ENCODE measurements at regions not wholly inside any gene's neighbourhood (a gene's known extent, or its start where the extent isn't known, plus 50 kb on each side); places are given as distances from the start of the nearest gene placed in this dataset.
A peak's percentile ranks its signal among the peaks of the same experiment; 100 is the strongest.

DNA sequence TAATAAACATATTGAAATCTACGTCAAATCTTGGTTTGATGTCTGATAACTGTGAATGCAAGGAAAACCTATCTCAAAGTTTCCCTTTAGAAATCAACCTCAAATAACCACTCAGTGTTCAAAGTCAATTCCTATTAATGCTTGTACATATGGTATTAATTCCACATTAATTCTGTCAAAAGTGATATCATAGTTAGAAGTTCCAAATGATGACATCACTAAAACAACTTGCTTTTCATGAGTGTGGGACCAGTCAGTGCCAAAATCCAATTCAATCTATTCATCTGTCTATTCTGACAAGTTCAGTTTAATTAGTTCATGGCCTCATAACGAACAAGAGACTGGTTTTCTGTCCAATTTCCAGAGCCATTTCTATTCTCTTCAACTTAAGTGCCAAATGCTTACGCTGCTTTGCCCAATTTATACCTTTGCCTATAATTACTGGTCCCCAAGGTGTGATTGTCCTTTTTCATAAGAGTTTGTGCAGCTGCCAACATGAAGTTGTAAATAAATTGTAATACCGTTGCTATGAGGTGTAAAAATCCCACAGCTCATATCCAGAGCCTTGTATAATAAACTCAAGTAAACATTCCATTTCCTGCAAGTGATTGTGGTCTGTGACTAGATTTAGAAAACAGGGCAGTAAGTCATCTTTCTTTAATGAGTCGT lies 476.2 kb downstream of the RAB28 start:
- Histone ChIP-seq H3K27me3 (no peaks in the 10 kb centered on the region), H3K9me3 (no peaks in the 10 kb centered on the region), H3K36me3 (no peaks in the 10 kb centered on the region), H3K4me3 (no peak overlapping the region), H3K27ac (no peak overlapping the region), H3K4me1 (no peaks in the 10 kb centered on the region), H3K9ac (ENCODE audit: low read depth in 2 of 2, low read length in 2 of 2) (no peak overlapping the region)
- TF ChIP-seq, protein P1, sequence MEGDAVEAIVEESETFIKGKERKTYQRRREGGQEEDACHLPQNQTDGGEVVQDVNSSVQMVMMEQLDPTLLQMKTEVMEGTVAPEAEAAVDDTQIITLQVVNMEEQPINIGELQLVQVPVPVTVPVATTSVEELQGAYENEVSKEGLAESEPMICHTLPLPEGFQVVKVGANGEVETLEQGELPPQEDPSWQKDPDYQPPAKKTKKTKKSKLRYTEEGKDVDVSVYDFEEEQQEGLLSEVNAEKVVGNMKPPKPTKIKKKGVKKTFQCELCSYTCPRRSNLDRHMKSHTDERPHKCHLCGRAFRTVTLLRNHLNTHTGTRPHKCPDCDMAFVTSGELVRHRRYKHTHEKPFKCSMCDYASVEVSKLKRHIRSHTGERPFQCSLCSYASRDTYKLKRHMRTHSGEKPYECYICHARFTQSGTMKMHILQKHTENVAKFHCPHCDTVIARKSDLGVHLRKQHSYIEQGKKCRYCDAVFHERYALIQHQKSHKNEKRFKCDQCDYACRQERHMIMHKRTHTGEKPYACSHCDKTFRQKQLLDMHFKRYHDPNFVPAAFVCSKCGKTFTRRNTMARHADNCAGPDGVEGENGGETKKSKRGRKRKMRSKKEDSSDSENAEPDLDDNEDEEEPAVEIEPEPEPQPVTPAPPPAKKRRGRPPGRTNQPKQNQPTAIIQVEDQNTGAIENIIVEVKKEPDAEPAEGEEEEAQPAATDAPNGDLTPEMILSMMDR (IDR thresholded peaks at IDR 0.05): no peak
- intact Hi-C loops (cut with DNase I): no loop called here
- no peak for DNase-seq

GRCh38 chr4:12993923-12994322 lies 490.2 kb downstream of the RAB28 start:
- H3K4me1 ChIP-seq: no peaks in the 10 kb centered on the region
- intact Hi-C loops (cut with DNase I): no loop called here
- no peak overlapping the region for H3K27ac ChIP-seq
- H3K4me3 ChIP-seq: no peak overlapping the region
- no peak overlapping the region for H3K9ac ChIP-seq (ENCODE audit: low read depth in 2 of 2, low read length in 2 of 2)
- no peaks in the 10 kb centered on the region for H3K9me3 ChIP-seq
- TF ChIP-seq, protein P1 (IDR thresholded peaks at IDR 0.05): no peak
- H3K36me3 ChIP-seq: no peaks in the 10 kb centered on the region
- no peak for DNase-seq
- no peaks in the 10 kb centered on the region for H3K27me3 ChIP-seq

- DNase-seq: no peak
- no peaks in the 10 kb centered on the region for H3K4me1 ChIP-seq
- H3K27ac ChIP-seq: no peak overlapping the region
- H3K9me3 ChIP-seq: no peaks in the 10 kb centered on the region
- intact Hi-C loops (cut with DNase I): no loop called here
- no peak overlapping the region for H3K9ac ChIP-seq (ENCODE audit: low read depth in 2 of 2, low read length in 2 of 2)
- H3K36me3 ChIP-seq: no peaks in the 10 kb centered on the region
- H3K4me3 ChIP-seq: no peak overlapping the region
- TF ChIP-seq, protein P1 (IDR thresholded peaks at IDR 0.05): no peak
- no peaks in the 10 kb centered on the region for H3K27me3 ChIP-seq
These were observed 496.9 kb downstream of the RAB28 start for GRCh38 chr4:12987284-12987683.

GRCh38 chr4:12979797-12980196 lies 504.3 kb downstream of the RAB28 start:
- H3K27ac ChIP-seq: no peak overlapping the region

GRCh38 chr4:12978310-12978709 lies 505.8 kb downstream of the RAB28 start:
- no peaks in the 10 kb centered on the region for H3K4me1 ChIP-seq
- H3K36me3 ChIP-seq: no peaks in the 10 kb centered on the region
- no peaks in the 10 kb centered on the region for H3K9me3 ChIP-seq
- DNase-seq: no peak
- H3K27me3 ChIP-seq: no peaks in the 10 kb centered on the region
- no peak overlapping the region for H3K4me3 ChIP-seq
- intact Hi-C loops (cut with DNase I): no loop called here
- TF ChIP-seq, protein P1 (IDR thresholded peaks at IDR 0.05): no peak
- no peak overlapping the region for H3K9ac ChIP-seq (ENCODE audit: low read depth in 2 of 2, low read length in 2 of 2)
- no peak overlapping the region for H3K27ac ChIP-seq

More at GRCh38 chr4:12979797-12980196, 504.3 kb downstream of the RAB28 start:
- no peaks in the 10 kb centered on the region for H3K27me3 ChIP-seq
- H3K9me3 ChIP-seq: no peaks in the 10 kb centered on the region
- intact Hi-C loops (cut with DNase I): no loop called here
- H3K4me1 ChIP-seq: no peaks in the 10 kb centered on the region
- H3K4me3 ChIP-seq: no peak overlapping the region
- TF ChIP-seq, protein P1 (IDR thresholded peaks at IDR 0.05): no peak
- no peaks in the 10 kb centered on the region for H3K36me3 ChIP-seq
- DNase-seq: peak; percentile 17
- H3K9ac ChIP-seq (ENCODE audit: low read depth in 2 of 2, low read length in 2 of 2): no peak overlapping the region

Data from colonic mucosa (tissue), 4 donors.